Glomerular visceral epithelial cell (primary cell): ENCODE measurements at regions not wholly inside any gene's neighbourhood (a gene's known extent, or its start where the extent isn't known, plus 50 kb on each side); places are given as distances from the start of the nearest gene placed in this dataset.
"Not testable (repeated sequence)": the region's sequence is repeated elsewhere in the genome, so short reads cannot be mapped to it uniquely, and the experiment has no call there.

Experiments used
- DNase-seq: peaks from one replicate; pipeline ENCODE4 v3.0.0-alpha.2; 2016; ENCODE audit errors: extremely low spot score

GRCh38 chr7:14971678-14972077, 69.1 kb upstream of the DGKB start:
- DNase-seq, result not testable (repeated sequence)

DNA sequence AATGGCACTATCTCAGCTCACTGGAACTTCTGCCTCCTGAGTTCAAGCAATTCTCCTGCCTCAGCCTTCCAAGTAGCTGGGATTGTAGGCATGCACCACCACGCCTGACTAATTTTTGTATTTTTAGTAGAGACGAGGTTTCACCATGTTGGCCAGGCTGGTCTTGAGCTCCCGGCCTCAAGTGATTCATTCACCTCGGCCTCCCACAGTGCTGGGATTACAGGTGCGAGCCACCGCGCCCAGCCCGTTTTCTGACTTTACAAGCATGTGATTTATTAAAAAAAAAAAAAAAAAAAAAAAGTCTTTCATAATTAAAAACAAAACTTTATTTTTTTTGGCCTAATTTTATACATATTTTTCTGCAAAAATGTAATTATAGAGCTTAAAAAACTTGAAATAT, 64.8 kb upstream of the DGKB start:
- not testable (repeated sequence) for DNase-seq

- no peak for DNase-seq
Observed at GRCh38 chr7:14962778-14963177, 60.2 kb upstream of the DGKB start.

GRCh38 chr7:14960721-14961120, 58.2 kb upstream of the DGKB start:
- DNase-seq, result no peak

DNA sequence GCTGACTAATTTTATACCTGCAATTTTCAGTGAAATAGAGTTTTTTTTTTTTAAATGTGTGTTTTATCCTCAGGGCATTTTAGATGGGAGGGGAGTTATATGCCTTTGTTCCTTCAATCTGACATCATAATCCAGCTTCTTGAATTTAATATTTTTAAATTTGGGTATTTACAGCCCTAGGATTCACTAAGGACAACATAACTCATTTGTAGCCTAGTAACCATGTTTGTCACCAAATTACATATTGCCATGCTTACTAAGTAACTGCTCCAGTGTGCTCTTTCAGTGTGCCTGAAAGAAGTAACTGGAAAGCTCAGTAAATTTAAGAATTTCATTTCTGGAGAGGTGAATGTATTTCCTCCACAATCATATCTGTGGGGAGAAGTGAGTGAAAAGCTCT, 56.8 kb upstream of the DGKB start:
- DNase-seq, result no peak

DNA sequence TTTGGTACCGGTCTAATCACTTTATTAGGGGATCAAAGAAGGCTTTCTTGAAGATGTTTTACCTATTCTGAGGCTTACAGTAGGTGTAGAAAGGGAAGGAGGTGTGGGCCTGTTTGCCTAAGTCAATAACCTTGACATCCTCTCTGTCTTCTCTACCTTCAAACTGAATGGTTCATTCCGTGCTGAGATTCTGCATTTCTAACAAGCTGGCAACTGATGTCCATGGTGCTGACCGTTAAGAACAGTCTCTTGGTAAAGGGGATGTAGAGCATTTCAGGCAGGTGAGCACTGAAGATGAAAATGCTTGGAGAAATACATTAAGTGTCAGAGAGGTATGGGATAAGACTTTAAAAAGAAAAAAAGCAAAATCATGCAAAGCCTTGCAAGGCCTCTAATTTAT, 51.5 kb upstream of the DGKB start:
- no peak for DNase-seq
